HTR-8/SVneo (cell line): ENCODE measurements at regions not wholly inside any gene's neighbourhood (a gene's known extent, or its start where the extent isn't known, plus 50 kb on each side); places are given as distances from the start of the nearest gene placed in this dataset.
"Not testable (repeated sequence)": the region's sequence is repeated elsewhere in the genome, so short reads cannot be mapped to it uniquely, and the experiment has no call there.

Experiments used
- DNase-seq: peaks from one replicate; pipeline ENCODE4 v3.0.0; 2011; ENCODE audit warnings: low spot score, mixed read lengths; ENCODE audit not compliant: insufficient read length
- FAIRE-seq: peaks from 2 replicates; lab custom pipeline; 2011; peaks lifted over from hg19 to GRCh38; lab: Jason Lieb, UNC

- FAIRE-seq = no peak
- no peak for DNase-seq
Observed at GRCh38 chr1:104624538-104624937, 874.8 kb downstream of the AMY1C start.

GRCh38 chr1:104629589-104629988, 879.9 kb downstream of the AMY1C start:
- DNase-seq = no peak
- no peak for FAIRE-seq

- no peak for DNase-seq
- FAIRE-seq = no peak
Observed at GRCh38 chr1:104630567-104631149, 881.0 kb downstream of the AMY1C start.

GRCh38 chr1:104636581-104636980, 886.9 kb downstream of the AMY1C start:
- DNase-seq (no peak), FAIRE-seq (no peak)

GRCh38 chr1:104646233-104646632, 896.5 kb downstream of the AMY1C start:
- FAIRE-seq (no peak), DNase-seq (no peak)

- FAIRE-seq (no peak), DNase-seq (no peak)
Observed at GRCh38 chr1:104648269-104648691, 898.6 kb downstream of the AMY1C start.

- not testable (repeated sequence) for DNase-seq, FAIRE-seq
Observed at GRCh38 chr1:104664374-104664773, 914.7 kb downstream of the AMY1C start.

- no peak for DNase-seq
- FAIRE-seq = no peak
Observed at GRCh38 chr1:104665300-104665699, 915.6 kb downstream of the AMY1C start.

GRCh38 chr1:104671684-104672353, 922.1 kb downstream of the AMY1C start:
- FAIRE-seq (no peak), DNase-seq (no peak)

GRCh38 chr1:104699433-104699832, 949.7 kb downstream of the AMY1C start:
- FAIRE-seq (no peak), DNase-seq (no peak)

- FAIRE-seq (no peak), DNase-seq (no peak)
Observed at GRCh38 chr1:104702731-104703130, 953.0 kb downstream of the AMY1C start.

GRCh38 chr1:104706631-104707147, 957.0 kb downstream of the AMY1C start:
- DNase-seq = no peak

GRCh38 chr1:104718752-104719151, 969.1 kb downstream of the AMY1C start:
- no peak for FAIRE-seq
- no peak for DNase-seq

More at GRCh38 chr1:104706631-104707147, 957.0 kb downstream of the AMY1C start:
- no peak for FAIRE-seq

- no peak for FAIRE-seq
Observed at GRCh38 chr1:104720741-104721140, 971.0 kb downstream of the AMY1C start.

GRCh38 chr1:104726917-104727316, 977.2 kb downstream of the AMY1C start:
- FAIRE-seq (no peak), DNase-seq (no peak)

More at GRCh38 chr1:104720741-104721140, 971.0 kb downstream of the AMY1C start:
- DNase-seq = no peak

GRCh38 chr1:104733866-104734265, 984.2 kb downstream of the AMY1C start:
- no peak for DNase-seq
- FAIRE-seq = no peak

- DNase-seq = no peak
- FAIRE-seq = no peak
Observed at GRCh38 chr1:104745875-104746274, 996.2 kb downstream of the AMY1C start.

- FAIRE-seq = no peak
Observed at GRCh38 chr1:104746994-104747393, 997.3 kb downstream of the AMY1C start.

GRCh38 chr1:104760017-104760416, 1010.3 kb downstream of the AMY1C start:
- FAIRE-seq (no peak), DNase-seq (no peak)

More at GRCh38 chr1:104746994-104747393, 997.3 kb downstream of the AMY1C start:
- no peak for DNase-seq

GRCh38 chr1:104761961-104762570, 1012.4 kb downstream of the AMY1C start:
- DNase-seq (no peak), FAIRE-seq (no peak)

- DNase-seq (no peak), FAIRE-seq (no peak)
Observed at GRCh38 chr1:104765085-104765484, 1015.4 kb downstream of the AMY1C start.
